ENCODE measurements at regions not wholly inside any gene's neighbourhood (a gene's known extent, or its start where the extent isn't known, plus 50 kb on each side); places are given as distances from the start of the nearest gene placed in this dataset.

DNA sequence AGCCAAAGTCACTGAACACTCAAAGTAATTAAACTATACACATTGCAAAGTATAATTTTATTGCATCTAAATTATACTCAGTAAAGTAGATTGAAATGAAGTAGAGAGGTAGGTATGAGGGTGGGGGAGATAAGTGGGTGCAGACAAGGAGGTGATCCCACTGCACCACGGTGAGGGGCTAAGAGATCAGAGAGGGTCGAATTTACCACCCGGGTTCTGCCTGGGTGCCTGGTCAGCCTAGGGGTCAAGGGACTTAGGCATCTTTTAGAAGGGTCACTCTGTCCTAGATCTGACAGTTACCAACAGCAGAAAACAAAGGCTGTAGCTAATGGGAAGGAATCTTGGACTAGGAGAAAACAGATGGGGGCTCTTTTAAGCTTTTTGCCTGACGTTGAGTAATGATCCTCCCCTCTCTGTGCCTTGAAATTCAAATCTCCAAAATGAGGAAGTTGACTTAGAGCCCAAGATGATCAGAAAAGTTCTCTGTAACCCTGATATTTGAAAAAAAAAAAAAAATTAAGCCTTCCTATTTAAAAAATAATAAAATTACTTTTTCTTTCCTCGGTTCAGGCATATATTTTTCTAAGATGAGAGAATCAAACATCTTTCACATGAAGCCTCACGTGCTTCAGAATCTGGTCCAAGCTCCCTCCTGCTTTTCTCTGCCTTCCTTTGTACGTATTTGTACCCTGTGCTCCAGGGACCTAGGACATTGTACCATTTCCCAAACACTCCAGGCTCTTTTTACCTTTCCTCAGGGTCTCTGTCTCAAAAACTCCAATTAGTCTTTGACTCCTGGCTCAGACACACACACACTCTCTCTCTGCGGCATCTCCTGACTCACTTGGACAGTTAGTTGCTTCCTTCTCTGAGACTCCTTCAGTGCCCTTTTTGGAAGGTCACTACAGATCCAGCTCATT, 353.9 kb downstream of the CYRIA start:
- Histone ChIP-seq H3K9me3 (ENCODE audit: severe bottlenecking) (no peaks in the 10 kb centered on the region), H3K27ac (ENCODE audit: poor library complexity, severe bottlenecking) (no peak overlapping the region)
- ATAC-seq (ENCODE audit: low read depth): no peak

DNA sequence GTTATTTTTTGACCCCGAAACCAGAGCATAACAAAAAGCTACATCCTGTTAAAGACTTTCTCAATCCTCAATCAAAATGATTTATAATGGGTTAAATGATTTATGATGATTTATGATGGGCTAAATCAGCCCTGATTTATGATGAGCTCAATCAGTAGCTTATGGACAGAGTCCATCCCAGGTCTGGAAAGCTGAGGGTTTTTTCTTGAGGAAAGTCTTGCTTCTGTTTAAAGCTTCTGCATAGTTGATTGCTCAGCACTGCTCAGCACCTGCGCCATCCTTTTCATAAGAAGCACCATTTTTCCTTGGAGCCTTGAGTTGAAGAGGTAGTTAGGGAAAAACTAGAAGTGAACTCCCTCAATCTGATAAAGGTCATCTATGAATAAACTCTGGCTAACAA, 356.8 kb downstream of the CYRIA start:
- Histone ChIP-seq H3K27ac (ENCODE audit: poor library complexity, severe bottlenecking) (no peak overlapping the region), H3K4me3 (ENCODE audit: severe bottlenecking) (no peak overlapping the region), H3K36me3 (ENCODE audit: low read depth) (no peaks in the 10 kb centered on the region), H3K9me3 (ENCODE audit: severe bottlenecking) (no peaks in the 10 kb centered on the region), H3K4me1 (ENCODE audit: insufficient read depth, poor library complexity, severe bottlenecking) (no peaks in the 10 kb centered on the region), H3K27me3 (ENCODE audit: insufficient read depth, poor library complexity, severe bottlenecking) (peaks cover 3% of the 10 kb centered on the region)
- no peak for DNase-seq (ENCODE audit: low spot score)
- TF ChIP-seq, protein P1, sequence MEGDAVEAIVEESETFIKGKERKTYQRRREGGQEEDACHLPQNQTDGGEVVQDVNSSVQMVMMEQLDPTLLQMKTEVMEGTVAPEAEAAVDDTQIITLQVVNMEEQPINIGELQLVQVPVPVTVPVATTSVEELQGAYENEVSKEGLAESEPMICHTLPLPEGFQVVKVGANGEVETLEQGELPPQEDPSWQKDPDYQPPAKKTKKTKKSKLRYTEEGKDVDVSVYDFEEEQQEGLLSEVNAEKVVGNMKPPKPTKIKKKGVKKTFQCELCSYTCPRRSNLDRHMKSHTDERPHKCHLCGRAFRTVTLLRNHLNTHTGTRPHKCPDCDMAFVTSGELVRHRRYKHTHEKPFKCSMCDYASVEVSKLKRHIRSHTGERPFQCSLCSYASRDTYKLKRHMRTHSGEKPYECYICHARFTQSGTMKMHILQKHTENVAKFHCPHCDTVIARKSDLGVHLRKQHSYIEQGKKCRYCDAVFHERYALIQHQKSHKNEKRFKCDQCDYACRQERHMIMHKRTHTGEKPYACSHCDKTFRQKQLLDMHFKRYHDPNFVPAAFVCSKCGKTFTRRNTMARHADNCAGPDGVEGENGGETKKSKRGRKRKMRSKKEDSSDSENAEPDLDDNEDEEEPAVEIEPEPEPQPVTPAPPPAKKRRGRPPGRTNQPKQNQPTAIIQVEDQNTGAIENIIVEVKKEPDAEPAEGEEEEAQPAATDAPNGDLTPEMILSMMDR (IDR thresholded peaks at IDR 0.05; ENCODE audit: poor library complexity, severe bottlenecking): no peak
- ATAC-seq (ENCODE audit: low read depth): no peak

More for the DNA sequence above, 353.9 kb downstream of the CYRIA start:
- no peaks in the 10 kb centered on the region for H3K36me3 ChIP-seq (ENCODE audit: low read depth)
- TF ChIP-seq, protein P1 (IDR thresholded peaks at IDR 0.05; ENCODE audit: poor library complexity, severe bottlenecking): no peak
- no peak overlapping the region for H3K4me3 ChIP-seq (ENCODE audit: severe bottlenecking)
- no peaks in the 10 kb centered on the region for H3K4me1 ChIP-seq (ENCODE audit: insufficient read depth, poor library complexity, severe bottlenecking)
- peaks cover 3% of the 10 kb centered on the region for H3K27me3 ChIP-seq (ENCODE audit: insufficient read depth, poor library complexity, severe bottlenecking)
- no peak for DNase-seq (ENCODE audit: low spot score)

GRCh38 chr2:16304876-16305590, 360.6 kb downstream of the CYRIA start:
- DNase-seq (ENCODE audit: low spot score): no peak
- Histone ChIP-seq H3K27ac (ENCODE audit: poor library complexity, severe bottlenecking) (no peak overlapping the region), H3K4me3 (ENCODE audit: severe bottlenecking) (no peak overlapping the region), H3K36me3 (ENCODE audit: low read depth) (no peaks in the 10 kb centered on the region), H3K27me3 (ENCODE audit: insufficient read depth, poor library complexity, severe bottlenecking) (peaks cover 2% of the 10 kb centered on the region), H3K9me3 (ENCODE audit: severe bottlenecking) (no peaks in the 10 kb centered on the region), H3K4me1 (ENCODE audit: insufficient read depth, poor library complexity, severe bottlenecking) (no peaks in the 10 kb centered on the region)
- TF ChIP-seq, protein P1 (IDR thresholded peaks at IDR 0.05; ENCODE audit: poor library complexity, severe bottlenecking): no peak
- ATAC-seq (ENCODE audit: low read depth): no peak

DNA sequence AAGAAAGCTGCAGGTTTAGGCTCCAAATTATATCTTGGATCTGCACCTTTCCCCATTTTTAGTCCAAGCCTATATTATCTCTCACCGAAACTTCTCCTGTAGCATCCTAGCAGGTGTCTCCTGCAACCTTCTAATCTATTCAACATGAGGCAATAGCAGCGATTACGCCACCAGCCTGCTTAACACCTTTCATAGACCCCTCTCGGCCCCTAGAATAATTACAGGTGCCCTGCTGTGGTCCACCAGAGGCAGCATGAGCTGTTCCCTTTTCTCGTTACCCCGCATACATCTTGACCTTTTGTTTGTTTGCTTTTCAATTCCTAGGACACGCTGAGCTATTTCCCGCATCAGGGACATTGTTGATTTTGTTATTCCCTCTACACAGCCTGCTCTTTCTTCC, 361.9 kb downstream of the CYRIA start:
- Histone ChIP-seq H3K4me3 (ENCODE audit: severe bottlenecking) (no peak overlapping the region), H3K27ac (ENCODE audit: poor library complexity, severe bottlenecking) (no peak overlapping the region), H3K9me3 (ENCODE audit: severe bottlenecking) (no peaks in the 10 kb centered on the region), H3K4me1 (ENCODE audit: insufficient read depth, poor library complexity, severe bottlenecking) (no peaks in the 10 kb centered on the region), H3K36me3 (ENCODE audit: low read depth) (no peaks in the 10 kb centered on the region), H3K27me3 (ENCODE audit: insufficient read depth, poor library complexity, severe bottlenecking) (no peaks in the 10 kb centered on the region)
- DNase-seq (ENCODE audit: low spot score): no peak
- TF ChIP-seq, protein P1 (IDR thresholded peaks at IDR 0.05; ENCODE audit: poor library complexity, severe bottlenecking): no peak
- ATAC-seq (ENCODE audit: low read depth): no peak

Data from RWPE2 (cell line).